ENCODE measurements at regions not wholly inside any gene's neighbourhood (a gene's known extent, or its start where the extent isn't known, plus 50 kb on each side); places are given as distances from the start of the nearest gene placed in this dataset.

DNA sequence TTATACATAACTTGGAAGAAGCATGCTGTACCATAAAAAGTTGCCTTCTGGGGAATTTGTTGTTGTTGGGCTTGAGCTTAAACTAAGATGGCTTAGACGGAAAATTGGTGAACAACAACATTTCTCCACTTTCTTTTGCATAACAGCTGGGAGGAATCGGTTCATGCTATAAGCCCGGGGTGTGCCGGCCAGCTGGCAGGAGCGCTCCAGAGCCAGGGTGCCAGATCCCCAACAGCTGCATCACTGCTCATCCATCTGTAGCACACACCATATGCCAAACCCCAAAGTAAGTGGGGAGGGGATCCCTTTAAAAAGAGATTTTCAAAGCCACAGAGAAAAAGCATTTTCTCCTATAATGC, 419.5 kb upstream of the ARGLU1 start:
- WGBS (ENCODE audit: low lambda C conversion rate): 53% methylated on average over 5 of the region's 5 CpGs
- Histone ChIP-seq H3K4me1 (ENCODE audit: control insufficient read depth in 1 of 2, insufficient read depth in 2 of 2, low read depth in 1 of 2, low read length in 1 of 2) (no peaks in the 10 kb centered on the region), H3K9me2 (no peaks in the 10 kb centered on the region), H3K4me3 (ENCODE audit: low read depth in 2 of 2, low read length in 1 of 2) (no peak overlapping the region), H3K27me3 (ENCODE audit: insufficient read depth) (no peaks in the 10 kb centered on the region), H3K4me2 (no peak overlapping the region), H2AFZ (ENCODE audit: low read depth) (no peak overlapping the region), H3K36me3 (replicated peaks in 1 of 2; ENCODE audit: control insufficient read depth in 1 of 2, insufficient read depth in 2 of 2, low read length in 1 of 2) (no peaks in the 10 kb centered on the region), H3K9ac (no peak overlapping the region), H3F3A (replicated peaks; ENCODE audit: insufficient read depth) (no peaks in the 10 kb centered on the region), H3K27ac (ENCODE audit: low read depth in 2 of 2, low read length in 1 of 2) (no peak overlapping the region), H3K79me2 (ENCODE audit: insufficient read depth) (no peaks in the 10 kb centered on the region), H3K9me3 (no peaks in the 10 kb centered on the region; the same call in 1 of the 2 replicates), H4K20me1 (ENCODE audit: insufficient read depth) (no peaks in the 10 kb centered on the region)
- DNase-seq: no peak
- TF ChIP-seq, protein P1, sequence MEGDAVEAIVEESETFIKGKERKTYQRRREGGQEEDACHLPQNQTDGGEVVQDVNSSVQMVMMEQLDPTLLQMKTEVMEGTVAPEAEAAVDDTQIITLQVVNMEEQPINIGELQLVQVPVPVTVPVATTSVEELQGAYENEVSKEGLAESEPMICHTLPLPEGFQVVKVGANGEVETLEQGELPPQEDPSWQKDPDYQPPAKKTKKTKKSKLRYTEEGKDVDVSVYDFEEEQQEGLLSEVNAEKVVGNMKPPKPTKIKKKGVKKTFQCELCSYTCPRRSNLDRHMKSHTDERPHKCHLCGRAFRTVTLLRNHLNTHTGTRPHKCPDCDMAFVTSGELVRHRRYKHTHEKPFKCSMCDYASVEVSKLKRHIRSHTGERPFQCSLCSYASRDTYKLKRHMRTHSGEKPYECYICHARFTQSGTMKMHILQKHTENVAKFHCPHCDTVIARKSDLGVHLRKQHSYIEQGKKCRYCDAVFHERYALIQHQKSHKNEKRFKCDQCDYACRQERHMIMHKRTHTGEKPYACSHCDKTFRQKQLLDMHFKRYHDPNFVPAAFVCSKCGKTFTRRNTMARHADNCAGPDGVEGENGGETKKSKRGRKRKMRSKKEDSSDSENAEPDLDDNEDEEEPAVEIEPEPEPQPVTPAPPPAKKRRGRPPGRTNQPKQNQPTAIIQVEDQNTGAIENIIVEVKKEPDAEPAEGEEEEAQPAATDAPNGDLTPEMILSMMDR (IDR thresholded peaks at IDR 0.05): no peak
- TF ChIP-seq MEF2A (IDR thresholded peaks at IDR 0.05; ENCODE audit: borderline replicate concordance, low read depth): no peak
- TF ChIP-seq YY1 (IDR thresholded peaks at IDR 0.05; ENCODE audit: low read depth): no peak
- no peak for TF ChIP-seq POLR2AphosphoS5 (IDR thresholded peaks at IDR 0.05; ENCODE audit: low read depth, low read length)
- TF ChIP-seq SIN3A (IDR thresholded peaks at IDR 0.05; ENCODE audit: borderline replicate concordance, low read depth, low read length): no peak
- TF ChIP-seq RAD21 (IDR thresholded peaks at IDR 0.05; ENCODE audit: low read length): no peak
- TF ChIP-seq, protein P2, sequence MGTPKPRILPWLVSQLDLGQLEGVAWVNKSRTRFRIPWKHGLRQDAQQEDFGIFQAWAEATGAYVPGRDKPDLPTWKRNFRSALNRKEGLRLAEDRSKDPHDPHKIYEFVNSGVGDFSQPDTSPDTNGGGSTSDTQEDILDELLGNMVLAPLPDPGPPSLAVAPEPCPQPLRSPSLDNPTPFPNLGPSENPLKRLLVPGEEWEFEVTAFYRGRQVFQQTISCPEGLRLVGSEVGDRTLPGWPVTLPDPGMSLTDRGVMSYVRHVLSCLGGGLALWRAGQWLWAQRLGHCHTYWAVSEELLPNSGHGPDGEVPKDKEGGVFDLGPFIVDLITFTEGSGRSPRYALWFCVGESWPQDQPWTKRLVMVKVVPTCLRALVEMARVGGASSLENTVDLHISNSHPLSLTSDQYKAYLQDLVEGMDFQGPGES (IDR thresholded peaks at IDR 0.05; ENCODE audit: low read depth, low read length): no peak
- ChIA-PET CTCF (no interaction called here), POLR2A (no interaction called here)

DNA sequence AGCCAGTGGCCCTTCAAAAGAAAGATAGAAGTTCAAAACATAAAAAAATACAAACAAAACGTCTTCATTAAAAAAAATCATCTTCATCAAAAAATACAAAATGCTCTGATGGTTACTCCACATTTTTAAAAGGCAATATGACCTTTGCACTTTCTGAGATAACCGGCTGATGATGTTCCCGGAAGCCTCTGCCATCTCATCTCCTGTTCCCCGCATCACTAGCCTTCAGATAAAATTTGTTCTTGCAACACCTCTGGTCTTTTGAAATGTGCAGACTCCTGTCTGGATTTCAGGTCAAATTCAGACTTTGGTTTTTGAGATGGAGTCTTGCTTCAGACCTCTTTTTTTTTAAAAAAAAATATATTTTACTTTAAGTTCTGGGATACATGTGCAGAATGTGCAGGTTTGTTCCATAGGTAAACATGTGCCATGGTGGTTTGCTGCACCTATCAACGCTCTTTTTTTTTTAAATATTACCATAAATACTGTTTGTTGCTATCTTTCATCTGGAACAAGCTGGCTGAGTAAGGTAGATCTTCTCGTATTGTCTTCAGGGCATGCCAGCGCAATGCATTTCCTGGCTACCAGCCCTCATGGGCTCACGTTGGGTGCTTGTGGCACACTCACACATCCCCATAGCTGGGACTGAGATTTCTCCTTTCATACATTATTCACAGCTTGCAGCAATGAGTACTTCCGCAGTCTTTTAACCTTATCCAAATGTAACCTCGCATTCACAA, 418.9 kb upstream of the ARGLU1 start:
- H3K79me2 ChIP-seq (ENCODE audit: insufficient read depth): no peaks in the 10 kb centered on the region
- H3K27me3 ChIP-seq (ENCODE audit: insufficient read depth): no peaks in the 10 kb centered on the region
- H3K4me2 ChIP-seq: no peak overlapping the region
- DNase-seq: no peak
- H3K9ac ChIP-seq: no peak overlapping the region
- no peaks in the 10 kb centered on the region for H3F3A ChIP-seq (replicated peaks; ENCODE audit: insufficient read depth)
- CTCF ChIA-PET: no interaction called here
- WGBS (ENCODE audit: low lambda C conversion rate): 43% methylated on average over 10 of the region's 10 CpGs
- H3K9me2 ChIP-seq: no peaks in the 10 kb centered on the region
- no peak overlapping the region for H3K27ac ChIP-seq (ENCODE audit: low read depth in 2 of 2, low read length in 1 of 2)
- no peaks in the 10 kb centered on the region for H3K4me1 ChIP-seq (ENCODE audit: control insufficient read depth in 1 of 2, insufficient read depth in 2 of 2, low read depth in 1 of 2, low read length in 1 of 2)
- no peaks in the 10 kb centered on the region for H4K20me1 ChIP-seq (ENCODE audit: insufficient read depth)
- H2AFZ ChIP-seq (ENCODE audit: low read depth): no peak overlapping the region
- POLR2A ChIA-PET: no interaction called here
- TF ChIP-seq, protein P1 (IDR thresholded peaks at IDR 0.05): no peak
- TF ChIP-seq, protein P3, sequence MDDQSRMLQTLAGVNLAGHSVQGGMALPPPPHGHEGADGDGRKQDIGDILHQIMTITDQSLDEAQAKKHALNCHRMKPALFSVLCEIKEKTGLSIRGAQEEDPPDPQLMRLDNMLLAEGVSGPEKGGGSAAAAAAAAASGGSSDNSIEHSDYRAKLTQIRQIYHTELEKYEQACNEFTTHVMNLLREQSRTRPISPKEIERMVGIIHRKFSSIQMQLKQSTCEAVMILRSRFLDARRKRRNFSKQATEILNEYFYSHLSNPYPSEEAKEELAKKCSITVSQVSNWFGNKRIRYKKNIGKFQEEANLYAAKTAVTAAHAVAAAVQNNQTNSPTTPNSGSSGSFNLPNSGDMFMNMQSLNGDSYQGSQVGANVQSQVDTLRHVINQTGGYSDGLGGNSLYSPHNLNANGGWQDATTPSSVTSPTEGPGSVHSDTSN (IDR thresholded peaks at IDR 0.05): no peak
- TF ChIP-seq FOSL2 (IDR thresholded peaks at IDR 0.05; ENCODE audit: borderline replicate concordance, low read depth): no peak
- TF ChIP-seq NRF1 (IDR thresholded peaks at IDR 0.05; ENCODE audit: low read depth, low read length): no peak
- TF ChIP-seq GATA2 (CRISPR knock-in tag; IDR thresholded peaks at IDR 0.05): no peak
- no peak for TF ChIP-seq RCOR1 (IDR thresholded peaks at IDR 0.05; ENCODE audit: low read length)
- no peak for TF ChIP-seq SMC3 (IDR thresholded peaks at IDR 0.05; ENCODE audit: low read depth, low read length)
- no peak for TF ChIP-seq GABPA (IDR thresholded peaks at IDR 0.05; ENCODE audit: low read depth)
- TF ChIP-seq EZH2phosphoT487 (IDR thresholded peaks at IDR 0.05; ENCODE audit: borderline replicate concordance, low read depth): no peak
- no peak for TF ChIP-seq SIN3A (IDR thresholded peaks at IDR 0.05; ENCODE audit: borderline replicate concordance, low read depth, low read length)
- no peak for TF ChIP-seq RAD21 (IDR thresholded peaks at IDR 0.05; ENCODE audit: low read length)
- no peak for TF ChIP-seq YY1 (IDR thresholded peaks at IDR 0.05; ENCODE audit: low read depth)
- TF ChIP-seq NFIC (IDR thresholded peaks at IDR 0.05; ENCODE audit: borderline replicate concordance): no peak
- no peaks in the 10 kb centered on the region; the same call in 1 of the 2 replicates for H3K9me3 ChIP-seq
- H3K4me3 ChIP-seq (ENCODE audit: low read depth in 2 of 2, low read length in 1 of 2): no peak overlapping the region
- H3K36me3 ChIP-seq (replicated peaks in 1 of 2; ENCODE audit: control insufficient read depth in 1 of 2, insufficient read depth in 2 of 2, low read length in 1 of 2): no peaks in the 10 kb centered on the region
